Erythroblast (primary cell): ENCODE measurements at regions not wholly inside any gene's neighbourhood (a gene's known extent, or its start where the extent isn't known, plus 50 kb on each side); places are given as distances from the start of the nearest gene placed in this dataset.

ENCODE experiments used
- GATA1 ChIP-seq: IDR thresholded peaks from 2 replicates; pipeline ENCODE4 v1.6.1; 2011; ENCODE audit warnings: low read depth, mild to moderate bottlenecking, control low read depth, low read length, moderate library complexity
- POLR2A ChIP-seq: IDR thresholded peaks from 2 replicates; pipeline ENCODE4 v1.6.1; 2011; ENCODE audit warnings: mild to moderate bottlenecking, low read length

DNA sequence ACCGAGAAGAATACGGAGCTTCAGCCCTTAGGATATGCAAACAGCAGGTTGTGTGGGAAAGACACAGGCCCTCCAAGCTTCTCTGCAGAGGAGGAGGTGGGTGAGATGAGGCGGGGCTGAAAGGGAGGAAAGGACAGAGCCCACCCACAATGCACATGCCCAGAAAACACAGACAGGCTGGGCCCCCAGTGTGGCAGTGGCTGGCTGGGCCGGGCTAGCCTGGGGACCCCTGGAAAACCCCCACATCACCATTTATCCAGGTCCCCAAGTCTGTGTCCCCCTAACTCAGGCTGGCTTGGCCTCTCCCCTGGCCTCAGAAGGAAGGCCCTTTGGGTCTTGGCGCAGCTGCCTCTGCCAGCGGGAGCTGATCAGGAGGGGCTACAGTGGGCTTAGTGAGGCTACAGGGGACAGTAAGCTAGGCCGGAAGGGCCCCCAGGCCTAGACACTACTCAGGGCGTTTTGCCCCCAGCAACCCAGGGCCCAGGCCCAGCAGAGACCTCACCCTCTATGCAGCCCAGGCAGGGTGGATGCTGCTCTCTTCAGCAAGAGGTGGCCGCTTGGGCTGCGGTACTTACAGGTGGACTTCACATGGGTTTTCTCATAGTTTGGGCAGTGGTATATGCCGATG, 119.5 kb downstream of the TUBA3C start:
- TF ChIP-seq POLR2A (no peak), GATA1 (no peak)
